Transverse colon (tissue), 3 donors: ENCODE measurements at regions not wholly inside any gene's neighbourhood (a gene's known extent, or its start where the extent isn't known, plus 50 kb on each side); places are given as distances from the start of the nearest gene placed in this dataset.

ENCODE experiments used
- CTCF ChIP-seq, 5 experiments: fragments of 200-600 bp in 3 of 5; fragments of 450-650 bp in 2 of 5; sonication (generic) in 3 of 5; IDR thresholded peaks; 1 replicate in 2 of 5; 2 replicates in 3 of 5; pipeline ENCODE4 v1.5.1; 2016 to 2017; ENCODE audit warnings: antibody characterized with exemption in 5 of 5, inconsistent platforms in 3 of 5, mild to moderate bottlenecking in 2 of 5, moderate library complexity in 1 of 5
- EP300 ChIP-seq: sonication (generic); formaldehyde crosslinking; IDR thresholded peaks from one replicate; pipeline ENCODE4 v1.6.1; 2017; ENCODE audit warnings: antibody characterized with exemption, low read depth
- POLR2A ChIP-seq: fragments of 450-650 bp; IDR thresholded peaks from one replicate; pipeline ENCODE4 v1.6.1; 2016; ENCODE audit warnings: antibody characterized with exemption, mild to moderate bottlenecking, moderate library complexity

GRCh38 chr2:217052856-217053577, 193.2 kb upstream of the TNP1 start:
- TF ChIP-seq CTCF (IDR thresholded peaks at IDR 0.05) (no peak), EP300 (no peak), POLR2A (no peak)
